IMR-90 (cell line): ENCODE measurements at regions not wholly inside any gene's neighbourhood (a gene's known extent, or its start where the extent isn't known, plus 50 kb on each side); places are given as distances from the start of the nearest gene placed in this dataset.

Experiments used
- ATAC-seq: fragments of 200-7000 bp; cut with Tn5 transposase; 2 replicates; pipeline ENCODE4 v1.9.1; 2020; ENCODE audit warnings: low read depth, mild to moderate bottlenecking, moderate library complexity
- BruUV-seq: library from RNA; stranded (reverse); fragments of 400-500 nt; replicated peaks from 2 replicates; lab custom pipeline; 2021; lab: Mats Ljungman, UMichigan
- CTCF ChIA-PET: fragments of 300-600 bp; formaldehyde crosslinking; extraction: SDS; loops from one replicate; lab custom pipeline; 2021; ENCODE audit warnings: antibody characterized with exemption; lab: Yijun Ruan, JAX
- POLR2A ChIA-PET: fragments of 300-600 bp; sonication (Branson Sonifier 250); formaldehyde crosslinking; loops from one replicate; lab custom pipeline; 2022; ENCODE audit warnings: antibody characterized with exemption; ENCODE audit not compliant: unreplicated experiment; lab: Charles Lee
- DNase-seq: peaks from one replicate; pipeline ENCODE4 v3.0.0; 2013
- H2AFZ ChIP-seq: replicated peaks from 2 replicates; pipeline ENCODE3; 2013; ENCODE audit warnings: low read length, mild to moderate bottlenecking; ENCODE audit not compliant: poor library complexity
- H2AK5ac ChIP-seq: 2 replicates; pipeline ENCODE4 v1.6.1; 2013; ENCODE audit warnings: low read depth, low read length, inconsistent platforms
- H2AK9ac ChIP-seq: replicated peaks from 2 replicates; pipeline ENCODE3; 2013; ENCODE audit warnings: mild to moderate bottlenecking, low read depth, low read length, moderate library complexity; ENCODE audit not compliant: poor library complexity
- H2BK120ac ChIP-seq: 2 replicates; pipeline ENCODE4 v1.6.1; 2013; ENCODE audit warnings: low read depth, low read length, inconsistent platforms
- H2BK15ac ChIP-seq: 3 replicates; pipeline ENCODE4 v1.6.1; 2013; ENCODE audit warnings: low read depth, low read length, inconsistent platforms
- H2BK20ac ChIP-seq: 2 replicates; pipeline ENCODE4 v1.6.1; 2013; ENCODE audit warnings: low read depth, mild to moderate bottlenecking, inconsistent platforms, low read length, moderate library complexity
- H2BK5ac ChIP-seq: 2 replicates; pipeline ENCODE4 v1.6.1; 2013; ENCODE audit warnings: mild to moderate bottlenecking, low read depth, low read length, inconsistent platforms; ENCODE audit not compliant: poor library complexity, severe bottlenecking
- H3K14ac ChIP-seq: replicated peaks from 2 replicates; pipeline ENCODE4 v1.6.1; 2013; ENCODE audit warnings: low read depth, low read length, inconsistent platforms
- H3K18ac ChIP-seq: 2 replicates; pipeline ENCODE4 v1.6.1; 2013; ENCODE audit warnings: low read depth, low read length, control low read depth
- H3K23ac ChIP-seq: 2 replicates; pipeline ENCODE4 v1.6.1; 2013; ENCODE audit warnings: low read depth, low read length, inconsistent platforms
- H3K27ac ChIP-seq: 2 replicates; pipeline ENCODE4 v1.5.1; 2013; ENCODE audit warnings: mild to moderate bottlenecking, control low read depth, low read length; ENCODE audit not compliant: insufficient read depth
- H3K27me3 ChIP-seq: 2 replicates; pipeline ENCODE4 v1.6.1; 2013; ENCODE audit warnings: low read length; ENCODE audit not compliant: control insufficient read depth, insufficient read depth
- H3K36me3 ChIP-seq: 2 replicates; pipeline ENCODE4 v1.6.1; 2013; ENCODE audit warnings: low read length, mixed read lengths; ENCODE audit not compliant: control insufficient read depth, insufficient read depth
- H3K4ac ChIP-seq: 2 replicates; pipeline ENCODE4 v1.6.1; 2013; ENCODE audit warnings: low read depth, low read length, inconsistent platforms
- H3K4me1 ChIP-seq: 2 replicates; pipeline ENCODE4 v1.6.1; 2013; ENCODE audit warnings: low read length, mixed read lengths; ENCODE audit not compliant: control insufficient read depth, insufficient read depth
- H3K4me2 ChIP-seq: 2 replicates; pipeline ENCODE4 v1.6.1; 2013; ENCODE audit warnings: low read depth, mild to moderate bottlenecking, control low read depth, low read length, moderate library complexity
- H3K4me3 ChIP-seq: 2 replicates; pipeline ENCODE4 v1.5.1; 2013; ENCODE audit warnings: low read depth, mild to moderate bottlenecking, control low read depth, low read length, moderate library complexity; ENCODE audit not compliant: insufficient read depth
- H3K56ac ChIP-seq: 2 replicates; pipeline ENCODE4 v1.6.1; 2013; ENCODE audit warnings: low read length, inconsistent platforms; ENCODE audit not compliant: insufficient read depth; ENCODE audit errors: extremely low read depth
- H3K79me1 ChIP-seq, 2 experiments: 2 replicates each; pipeline ENCODE4 v1.6.1; 2013; ENCODE audit warnings: low read length in 2 of 2, inconsistent platforms in 1 of 2, low read depth in 1 of 2
- H3K9ac ChIP-seq: 2 replicates; pipeline ENCODE4 v1.6.1; 2013; ENCODE audit warnings: low read depth, low read length, control low read depth
- H3K9me1 ChIP-seq: 2 replicates; pipeline ENCODE4 v1.6.1; 2013; ENCODE audit warnings: low read length, inconsistent platforms; ENCODE audit not compliant: insufficient read depth
- H3K9me3 ChIP-seq: 2 replicates; pipeline ENCODE4 v1.6.1; 2013; ENCODE audit warnings: low read length; ENCODE audit not compliant: control insufficient read depth, insufficient read depth
- H4K20me1 ChIP-seq: 2 replicates; pipeline ENCODE4 v1.6.1; 2013; ENCODE audit warnings: low read length, inconsistent platforms; ENCODE audit not compliant: insufficient read depth
- H4K5ac ChIP-seq: 2 replicates; pipeline ENCODE4 v1.6.1; 2013; ENCODE audit warnings: mild to moderate bottlenecking, low read depth, low read length, control low read depth
- H4K8ac ChIP-seq, 2 experiments: 2 replicates each; pipeline ENCODE4 v1.6.1; 2013; ENCODE audit warnings: low read depth in 2 of 2, low read length in 2 of 2, control low read depth in 1 of 2, inconsistent platforms in 1 of 2
- H4K91ac ChIP-seq: 2 replicates; pipeline ENCODE4 v1.6.1; 2013; ENCODE audit warnings: low read depth, low read length, inconsistent platforms; ENCODE audit not compliant: insufficient read depth
- BHLHE40 ChIP-seq: fragments of 150-350 bp; IDR thresholded peaks from 2 replicates; pipeline ENCODE4 v1.6.1; 2016; ENCODE audit warnings: mild to moderate bottlenecking, low read depth, low read length
- CEBPB ChIP-seq: IDR thresholded peaks from 2 replicates; pipeline ENCODE4 v1.6.1; 2012; ENCODE audit warnings: low read depth, low read length, improper control_type of control experiment
- CHD1 ChIP-seq: IDR thresholded peaks from 2 replicates; pipeline ENCODE4 v1.6.1; 2012; ENCODE audit warnings: low read depth, low read length, improper control_type of control experiment
- CTCF ChIP-seq: conservative IDR thresholded peaks from 2 replicates; pipeline ENCODE4 v1.5.1; 2012; ENCODE audit warnings: mild to moderate bottlenecking, low read depth, low read length, improper control_type of control experiment
- FOS ChIP-seq: fragments of 150-350 bp; IDR thresholded peaks from 2 replicates; pipeline ENCODE4 v1.6.1; 2016; ENCODE audit warnings: low read depth, low read length
- MAFK ChIP-seq: IDR thresholded peaks from 2 replicates; pipeline ENCODE4 v1.6.1; 2012; ENCODE audit warnings: low read depth, low read length, improper control_type of control experiment
- MAZ ChIP-seq: IDR thresholded peaks from 2 replicates; pipeline ENCODE4 v1.6.1; 2012; ENCODE audit warnings: low read depth, mild to moderate bottlenecking, low read length, improper control_type of control experiment, moderate library complexity, borderline replicate concordance
- MXI1 ChIP-seq: IDR thresholded peaks from 2 replicates; pipeline ENCODE4 v1.6.1; 2012; ENCODE audit warnings: low read depth, mild to moderate bottlenecking, low read length, moderate library complexity, borderline replicate concordance
- NFE2L2 ChIP-seq: fragments of 150-350 bp; IDR thresholded peaks from 2 replicates; pipeline ENCODE4 v1.6.1; 2016; ENCODE audit warnings: low read depth, mild to moderate bottlenecking, low read length
- POLR2A ChIP-seq: IDR thresholded peaks from 2 replicates; pipeline ENCODE4 v1.6.1; 2012; ENCODE audit warnings: mild to moderate bottlenecking, low read depth, low read length
- RAD21 ChIP-seq: IDR thresholded peaks from 2 replicates; pipeline ENCODE4 v1.6.1; 2012; ENCODE audit warnings: low read length, improper control_type of control experiment
- RCOR1 ChIP-seq: IDR thresholded peaks from 2 replicates; pipeline ENCODE4 v1.6.1; 2012; ENCODE audit warnings: mild to moderate bottlenecking, low read length, improper control_type of control experiment; ENCODE audit not compliant: insufficient replicate concordance
- RFX5 ChIP-seq: IDR thresholded peaks from 2 replicates; pipeline ENCODE4 v1.8.0; 2012; ENCODE audit warnings: low read depth, mild to moderate bottlenecking, low read length, moderate library complexity
- SMC3 ChIP-seq: fragments of 150-350 bp; IDR thresholded peaks from 2 replicates; pipeline ENCODE4 v1.6.1; 2016; ENCODE audit warnings: low read depth, mild to moderate bottlenecking, antibody characterized with exemption, low read length, moderate library complexity
- USF2 ChIP-seq: fragments of 150-350 bp; IDR thresholded peaks from 2 replicates; pipeline ENCODE4 v1.6.1; 2017; ENCODE audit warnings: mild to moderate bottlenecking, antibody characterized with exemption, low read length, low read depth
- dilution Hi-C: fragments of 300-500 bp; cut with HindIII; formaldehyde crosslinking; loops from one replicate; pipeline ENCODE4 v1.14.3; 2018; ENCODE audit warnings: low sequenced_read_pairs; ENCODE audit not compliant: unreplicated experiment
- in situ Hi-C: fragments of 300-500 bp; cut with MboI; formaldehyde crosslinking; loops from 3 replicates; pipeline ENCODE4 v1.14.3; 2019; ENCODE audit warnings: low sequenced_read_pairs, inconsistent platforms, mixed read lengths
- intact Hi-C: fragments of 100-400 bp; cut with micrococcal nuclease; formaldehyde crosslinking; loops from 2 replicates; pipeline ENCODE4 v1.10.0; 2022
- TF ChIP-seq, protein P1 (sequence below): fragments of 150-350 bp; IDR thresholded peaks from 2 replicates; pipeline ENCODE4 v1.6.1; 2016; ENCODE audit warnings: low read depth, mild to moderate bottlenecking, low read length, moderate library complexity, borderline replicate concordance

- H3K4me2 ChIP-seq, result no peak overlapping the region
- no peak overlapping the region for H4K8ac ChIP-seq
- dilution Hi-C loops (no loop called here), intact Hi-C loops (loop anchor here (10.0 kb wide), 1 partner anchor 68 kb away; no protein-coding TSS in a partner anchor), in situ Hi-C loops (no loop called here)
- H3K56ac ChIP-seq, result no peak overlapping the region
- H2BK20ac ChIP-seq, result no peak overlapping the region
- H3K4me3 ChIP-seq, result no peak overlapping the region
- DNase-seq, result no peak
- H2AK5ac ChIP-seq, result no peak overlapping the region
- no peak overlapping the region for H3K9ac ChIP-seq
- H3K27ac ChIP-seq, result no peak overlapping the region
- H2AFZ ChIP-seq, result no peak overlapping the region
- H4K91ac ChIP-seq, result no peak overlapping the region
- H3K23ac ChIP-seq, result no peak overlapping the region
- no peaks in the 10 kb centered on the region for H4K20me1 ChIP-seq
- no peak overlapping the region for H3K4ac ChIP-seq
- no peak overlapping the region for H3K14ac ChIP-seq
- no peaks in the 10 kb centered on the region for H3K79me1 ChIP-seq
- no peak overlapping the region for H2BK120ac ChIP-seq
- H3K9me1 ChIP-seq, result no peaks in the 10 kb centered on the region
- no TSS peak for BruUV-seq
- no peaks in the 10 kb centered on the region for H3K4me1 ChIP-seq
- no peak overlapping the region for H2BK5ac ChIP-seq
- ChIA-PET CTCF (no interaction called here), POLR2A (no interaction called here)
- H3K27me3 ChIP-seq, result no peaks in the 10 kb centered on the region
- H3K36me3 ChIP-seq, result no peaks in the 10 kb centered on the region
- no peak for ATAC-seq
- no peak overlapping the region for H4K5ac ChIP-seq
- H3K9me3 ChIP-seq, result peaks cover 2% of the 10 kb centered on the region; the same call in 1 of the 2 replicates
- H3K18ac ChIP-seq, result no peak overlapping the region
- H2AK9ac ChIP-seq, result no peak overlapping the region
- TF ChIP-seq NFE2L2 (no peak), CTCF (no peak), USF2 (no peak), RFX5 (no peak), SMC3 (no peak), MXI1 (no peak), MAZ (no peak), MAFK (no peak), CEBPB (no peak), CHD1 (no peak), RAD21 (no peak), RCOR1 (no peak), BHLHE40 (no peak), FOS (no peak), POLR2A (no peak)
- TF ChIP-seq, protein P1, sequence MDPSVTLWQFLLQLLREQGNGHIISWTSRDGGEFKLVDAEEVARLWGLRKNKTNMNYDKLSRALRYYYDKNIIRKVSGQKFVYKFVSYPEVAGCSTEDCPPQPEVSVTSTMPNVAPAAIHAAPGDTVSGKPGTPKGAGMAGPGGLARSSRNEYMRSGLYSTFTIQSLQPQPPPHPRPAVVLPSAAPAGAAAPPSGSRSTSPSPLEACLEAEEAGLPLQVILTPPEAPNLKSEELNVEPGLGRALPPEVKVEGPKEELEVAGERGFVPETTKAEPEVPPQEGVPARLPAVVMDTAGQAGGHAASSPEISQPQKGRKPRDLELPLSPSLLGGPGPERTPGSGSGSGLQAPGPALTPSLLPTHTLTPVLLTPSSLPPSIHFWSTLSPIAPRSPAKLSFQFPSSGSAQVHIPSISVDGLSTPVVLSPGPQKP, result no peak
- no peak overlapping the region for H2BK15ac ChIP-seq
Observed at GRCh38 chr13:44096901-44097300, 217.2 kb downstream of the LACC1 start.
